Smooth muscle cell (in vitro differentiated cells): ENCODE measurements at regions not wholly inside any gene's neighbourhood (a gene's known extent, or its start where the extent isn't known, plus 50 kb on each side); places are given as distances from the start of the nearest gene placed in this dataset.

Experiments
- DNase-seq: peaks from one replicate; lab custom pipeline; 2025; ENCODE audit not compliant: unreplicated experiment; lab: John Stamatoyannopoulos, UW
- H2AFZ ChIP-seq: fragments of 200-600 bp; sonication (generic); 2 replicates; pipeline ENCODE4 v1.6.0; 2016; ENCODE audit warnings: antibody characterized with exemption, low read depth, mild to moderate bottlenecking
- H3F3A ChIP-seq: fragments of 200-600 bp; sonication (generic); 2 replicates; pipeline ENCODE4 v1.6.0; 2017; ENCODE audit warnings: antibody characterized with exemption, low read depth
- H3K27ac ChIP-seq: fragments of 200-600 bp; sonication (generic); 2 replicates; pipeline ENCODE4 v1.5.1; 2016; ENCODE audit warnings: low read depth, mild to moderate bottlenecking
- H3K27me3 ChIP-seq: fragments of 200-600 bp; sonication (generic); 2 replicates; pipeline ENCODE4 v1.6.1; 2016; ENCODE audit warnings: low read depth, mild to moderate bottlenecking
- H3K36me3 ChIP-seq: fragments of 200-600 bp; sonication (generic); 2 replicates; pipeline ENCODE4 v1.5.1; 2016; ENCODE audit warnings: low read depth
- H3K4me1 ChIP-seq: fragments of 200-600 bp; sonication (generic); 2 replicates; pipeline ENCODE4 v1.5.1; 2016; ENCODE audit warnings: low read depth
- H3K4me2 ChIP-seq: fragments of 200-600 bp; sonication (generic); 2 replicates; pipeline ENCODE4 v1.6.0; 2016; ENCODE audit warnings: mild to moderate bottlenecking
- H3K4me3 ChIP-seq: fragments of 200-600 bp; sonication (generic); 2 replicates; pipeline ENCODE4 v1.5.1; 2016; ENCODE audit warnings: mild to moderate bottlenecking
- H3K79me2 ChIP-seq: fragments of 200-600 bp; sonication (generic); 2 replicates; pipeline ENCODE4 v1.6.0; 2016; ENCODE audit warnings: low read depth, mild to moderate bottlenecking
- H3K9ac ChIP-seq: fragments of 200-600 bp; sonication (generic); 2 replicates; pipeline ENCODE4 v1.6.0; 2016; ENCODE audit warnings: low read depth
- H3K9me3 ChIP-seq: fragments of 200-600 bp; sonication (generic); replicated peaks from 2 replicates; pipeline ENCODE4 v1.5.1; 2016; ENCODE audit warnings: low read depth
- H4K20me1 ChIP-seq: fragments of 200-600 bp; sonication (generic); 2 replicates; pipeline ENCODE4 v1.6.0; 2016; ENCODE audit warnings: low read depth
- WGBS: methylation state at CpG from one replicate; pipeline ENCODE4 v1.1.7; 2016; ENCODE audit warnings: low lambda C conversion rate; 5-methylcytosine and 5-hydroxymethylcytosine counted together
- TF ChIP-seq, protein P1 (sequence below): fragments of 200-600 bp; sonication (generic); IDR thresholded peaks from 2 replicates; pipeline ENCODE4 v1.5.1; 2017; ENCODE audit warnings: borderline replicate concordance, mild to moderate bottlenecking, antibody characterized with exemption; ENCODE audit not compliant: insufficient read depth, poor library complexity, severe bottlenecking

- no peak overlapping the region for H2AFZ ChIP-seq
- no peak overlapping the region for H3K4me3 ChIP-seq
- no peak overlapping the region for H3K4me2 ChIP-seq
- no peaks in the 10 kb centered on the region for H4K20me1 ChIP-seq
- 85% methylated on average over 9 of the region's 9 CpGs for WGBS
- no peaks in the 10 kb centered on the region for H3F3A ChIP-seq
- no peaks in the 10 kb centered on the region for H3K36me3 ChIP-seq
- H3K27me3 ChIP-seq = peaks cover 15% of the 10 kb centered on the region
- TF ChIP-seq, protein P1, sequence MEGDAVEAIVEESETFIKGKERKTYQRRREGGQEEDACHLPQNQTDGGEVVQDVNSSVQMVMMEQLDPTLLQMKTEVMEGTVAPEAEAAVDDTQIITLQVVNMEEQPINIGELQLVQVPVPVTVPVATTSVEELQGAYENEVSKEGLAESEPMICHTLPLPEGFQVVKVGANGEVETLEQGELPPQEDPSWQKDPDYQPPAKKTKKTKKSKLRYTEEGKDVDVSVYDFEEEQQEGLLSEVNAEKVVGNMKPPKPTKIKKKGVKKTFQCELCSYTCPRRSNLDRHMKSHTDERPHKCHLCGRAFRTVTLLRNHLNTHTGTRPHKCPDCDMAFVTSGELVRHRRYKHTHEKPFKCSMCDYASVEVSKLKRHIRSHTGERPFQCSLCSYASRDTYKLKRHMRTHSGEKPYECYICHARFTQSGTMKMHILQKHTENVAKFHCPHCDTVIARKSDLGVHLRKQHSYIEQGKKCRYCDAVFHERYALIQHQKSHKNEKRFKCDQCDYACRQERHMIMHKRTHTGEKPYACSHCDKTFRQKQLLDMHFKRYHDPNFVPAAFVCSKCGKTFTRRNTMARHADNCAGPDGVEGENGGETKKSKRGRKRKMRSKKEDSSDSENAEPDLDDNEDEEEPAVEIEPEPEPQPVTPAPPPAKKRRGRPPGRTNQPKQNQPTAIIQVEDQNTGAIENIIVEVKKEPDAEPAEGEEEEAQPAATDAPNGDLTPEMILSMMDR = no peak
- H3K9me3 ChIP-seq = no peaks in the 10 kb centered on the region
- DNase-seq = no peak
- H3K79me2 ChIP-seq = no peaks in the 10 kb centered on the region
- H3K4me1 ChIP-seq = no peaks in the 10 kb centered on the region
- H3K27ac ChIP-seq = no peak overlapping the region
- no peak overlapping the region for H3K9ac ChIP-seq
These were observed 96.0 kb downstream of the ABHD5 start for GRCh38 chr3:43786526-43787305.

DNA sequence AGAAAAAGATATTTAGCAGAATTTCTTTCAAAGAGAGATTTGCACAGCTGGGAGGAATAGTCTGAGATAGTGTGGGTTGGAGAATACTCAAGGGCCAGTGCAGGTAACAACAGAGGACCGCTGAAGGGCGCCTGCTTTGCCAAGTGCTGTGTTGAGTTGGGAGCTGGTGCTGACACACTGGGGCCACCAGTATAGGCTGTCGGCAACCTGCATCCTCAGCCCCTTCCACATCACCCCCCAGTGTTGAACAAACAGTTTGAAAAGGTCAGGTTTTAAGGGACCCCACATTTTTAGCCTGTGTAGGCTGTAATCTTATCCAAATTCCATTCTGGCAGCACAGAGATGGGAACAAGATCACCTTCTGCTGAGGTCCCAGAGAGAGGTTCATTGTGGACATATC lies 96.6 kb downstream of the ABHD5 start:
- Histone ChIP-seq H3K27ac (no peak overlapping the region), H3K9ac (no peak overlapping the region), H3F3A (no peaks in the 10 kb centered on the region), H3K36me3 (no peaks in the 10 kb centered on the region), H3K4me2 (no peak overlapping the region), H4K20me1 (no peaks in the 10 kb centered on the region), H3K9me3 (no peaks in the 10 kb centered on the region), H3K4me1 (no peaks in the 10 kb centered on the region), H3K79me2 (no peaks in the 10 kb centered on the region), H2AFZ (no peak overlapping the region), H3K4me3 (no peak overlapping the region), H3K27me3 (peaks cover 15% of the 10 kb centered on the region)
- no peak for DNase-seq
- 92% methylated on average over 3 of the region's 3 CpGs for WGBS
- TF ChIP-seq, protein P1 = no peak

DNA sequence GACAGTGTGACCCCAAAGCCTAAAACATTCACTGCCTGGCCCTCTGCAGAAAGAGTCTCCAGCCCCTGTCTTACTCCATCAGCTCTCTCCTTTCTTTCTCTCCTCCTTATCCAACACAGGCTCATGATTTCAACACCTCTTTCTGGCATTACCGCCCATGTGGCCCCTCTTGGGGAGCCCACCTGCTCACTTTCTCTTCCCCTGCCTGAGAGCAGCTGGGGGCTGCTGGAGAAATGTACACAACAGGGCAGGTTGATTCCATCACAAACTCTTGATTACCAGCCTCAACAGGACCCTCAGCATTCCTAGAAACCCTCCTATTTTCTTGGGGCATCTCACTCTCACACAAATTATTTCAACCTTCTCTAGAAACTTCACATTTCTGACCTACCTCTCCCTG lies 98.3 kb downstream of the ABHD5 start:
- no peak overlapping the region for H3K4me2 ChIP-seq
- H4K20me1 ChIP-seq = no peaks in the 10 kb centered on the region
- DNase-seq = no peak
- H3K4me1 ChIP-seq = no peaks in the 10 kb centered on the region
- no peaks in the 10 kb centered on the region for H3K79me2 ChIP-seq
- TF ChIP-seq, protein P1 = no peak
- no peak overlapping the region for H3K27ac ChIP-seq
- no peaks in the 10 kb centered on the region for H3K9me3 ChIP-seq
- H3K36me3 ChIP-seq = no peaks in the 10 kb centered on the region
- WGBS = 95% methylated on average over 1 of the region's 1 CpG
- no peaks in the 10 kb centered on the region for H3F3A ChIP-seq
- no peak overlapping the region for H3K4me3 ChIP-seq
- H3K27me3 ChIP-seq = peaks cover 15% of the 10 kb centered on the region
- H2AFZ ChIP-seq = no peak overlapping the region
- H3K9ac ChIP-seq = no peak overlapping the region

- WGBS = 80% methylated on average over 5 of the region's 5 CpGs
- Histone ChIP-seq H2AFZ (no peak overlapping the region), H3K4me3 (no peak overlapping the region), H3K79me2 (no peaks in the 10 kb centered on the region), H3K27ac (no peak overlapping the region), H3K9me3 (no peaks in the 10 kb centered on the region), H4K20me1 (no peaks in the 10 kb centered on the region), H3K4me1 (no peaks in the 10 kb centered on the region), H3K27me3 (peaks cover 15% of the 10 kb centered on the region), H3K4me2 (no peak overlapping the region), H3K36me3 (no peaks in the 10 kb centered on the region), H3K9ac (no peak overlapping the region), H3F3A (no peaks in the 10 kb centered on the region)
- DNase-seq = no peak
- TF ChIP-seq, protein P1 = no peak
These were observed 99.3 kb downstream of the ABHD5 start for GRCh38 chr3:43790060-43790459.
